ENCODE measurements at regions not wholly inside any gene's neighbourhood (a gene's known extent, or its start where the extent isn't known, plus 50 kb on each side); places are given as distances from the start of the nearest gene placed in this dataset.

DNA sequence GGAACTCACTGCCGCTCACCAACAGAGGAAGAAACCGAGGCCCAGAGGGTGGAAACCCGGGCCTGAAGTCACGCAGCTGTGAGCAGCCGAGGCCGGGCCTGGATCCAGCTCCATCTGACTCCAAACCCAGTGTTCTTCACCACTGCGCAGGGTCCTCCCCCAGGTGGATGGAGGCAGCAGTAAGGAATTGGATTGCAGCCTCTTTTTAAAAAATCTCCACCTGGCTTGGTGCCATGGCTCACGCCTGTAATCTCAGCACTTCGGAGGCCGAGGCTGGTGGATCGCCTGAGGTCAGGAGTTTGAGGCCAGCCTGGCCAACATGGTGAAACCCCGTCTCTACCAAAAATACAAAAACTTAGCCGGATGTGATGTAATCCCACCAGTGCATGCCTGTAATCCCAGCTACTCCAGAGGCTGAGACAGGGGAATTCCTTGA lies 177.2 kb downstream of the FOXL1 start:
- Mint-ChIP-seq H3K4me3 (no peak overlapping the region), H3K9me3 (no peaks in the 10 kb centered on the region), H3K27me3 (ENCODE audit: low read depth) (peaks cover 13% of the 10 kb centered on the region), H3K4me1 (peaks cover 21% of the 10 kb centered on the region), H3K27ac (no peak overlapping the region), H3K36me3 (no peaks in the 10 kb centered on the region)
- no peak for DNase-seq (ENCODE audit: low spot score in 2 of 2, unreplicated experiment in 2 of 2)
- TF ChIP-seq CTCF (IDR thresholded peaks at IDR 0.05; ENCODE audit: unreplicated experiment): no peak

GRCh38 chr16:86756882-86757703 lies 178.7 kb downstream of the FOXL1 start:
- Mint-ChIP-seq H3K4me3 (no peak overlapping the region), H3K36me3 (no peaks in the 10 kb centered on the region), H3K27ac (peak overlapping the region; percentile 28), H3K27me3 (ENCODE audit: low read depth) (peaks cover 24% of the 10 kb centered on the region), H3K4me1 (peaks cover 33% of the 10 kb centered on the region), H3K9me3 (no peaks in the 10 kb centered on the region)
- no peak for DNase-seq (ENCODE audit: low spot score in 2 of 2, unreplicated experiment in 2 of 2)
- no peak for TF ChIP-seq CTCF (IDR thresholded peaks at IDR 0.05; ENCODE audit: unreplicated experiment)

DNA sequence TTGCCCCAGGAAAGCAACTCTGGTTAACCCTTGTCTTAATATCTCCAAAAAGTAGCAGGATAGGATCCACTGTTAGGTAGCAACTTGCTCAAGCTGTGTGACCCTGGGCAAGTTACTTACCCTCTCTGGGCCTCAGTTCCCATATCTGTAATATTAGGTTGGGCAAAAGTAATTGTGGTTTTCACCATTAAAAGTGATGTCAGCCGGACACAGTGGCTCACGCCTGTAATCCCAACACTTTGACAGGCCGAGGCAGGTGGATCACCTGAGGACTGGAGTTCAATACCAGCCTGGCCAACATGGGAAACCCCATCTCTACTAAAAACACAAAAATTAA lies 179.3 kb downstream of the FOXL1 start:
- H3K36me3 Mint-ChIP-seq: no peaks in the 10 kb centered on the region
- H3K4me3 Mint-ChIP-seq: no peak overlapping the region
- no peak for DNase-seq (ENCODE audit: low spot score in 2 of 2, unreplicated experiment in 2 of 2)
- no peaks in the 10 kb centered on the region for H3K9me3 Mint-ChIP-seq
- peak overlapping the region; percentile 28 for H3K27ac Mint-ChIP-seq
- peaks cover 30% of the 10 kb centered on the region for H3K27me3 Mint-ChIP-seq (ENCODE audit: low read depth)
- no peak for TF ChIP-seq CTCF (IDR thresholded peaks at IDR 0.05; ENCODE audit: unreplicated experiment)
- H3K4me1 Mint-ChIP-seq: peaks cover 36% of the 10 kb centered on the region

GRCh38 chr16:86758932-86759331 lies 180.6 kb downstream of the FOXL1 start:
- Mint-ChIP-seq H3K4me3 (no peak overlapping the region), H3K36me3 (no peaks in the 10 kb centered on the region), H3K27me3 (ENCODE audit: low read depth) (peaks cover 32% of the 10 kb centered on the region)

DNA sequence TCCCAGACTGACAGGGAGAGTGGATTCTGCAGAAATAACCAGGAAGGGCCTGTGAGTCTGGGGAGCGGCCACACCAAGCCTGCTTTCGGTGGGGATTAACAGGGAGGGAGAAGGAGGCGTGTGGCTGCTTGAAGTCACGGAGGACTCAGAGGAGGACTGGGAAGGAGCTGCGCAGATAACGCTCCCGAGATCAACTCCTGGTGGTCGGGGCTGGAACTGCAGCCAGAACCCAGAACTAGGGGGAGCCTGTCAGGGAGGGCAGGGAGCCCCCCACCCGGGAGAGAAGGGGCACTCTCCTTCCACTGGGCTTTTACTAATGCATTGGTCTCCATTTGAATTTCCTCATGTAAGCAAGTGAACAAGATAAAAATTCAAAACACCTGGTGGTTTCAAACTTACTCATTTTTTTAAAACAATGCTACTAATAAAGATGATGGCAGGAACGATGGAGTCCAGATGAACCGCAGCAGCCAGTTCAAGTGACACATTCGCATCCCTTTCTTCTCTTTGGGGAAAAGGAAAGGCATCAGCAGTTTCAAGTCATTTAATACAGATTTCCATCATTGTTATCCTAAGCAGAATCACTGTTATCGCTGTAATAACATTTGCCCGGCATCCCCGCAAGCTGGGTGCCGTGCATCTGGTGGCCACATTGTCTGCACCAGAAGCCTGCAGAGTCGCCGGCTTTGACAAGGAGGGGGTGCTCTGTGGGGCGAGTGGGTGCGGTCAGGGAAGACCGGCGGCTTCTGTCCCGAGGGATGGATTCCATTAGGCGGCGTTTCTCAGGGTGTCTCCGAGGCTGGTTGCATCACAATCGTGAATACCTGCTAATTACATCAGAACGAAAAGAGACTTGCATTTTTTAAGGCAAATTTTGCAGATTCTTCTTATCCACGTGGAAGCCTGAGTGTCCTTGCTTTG lies 183.0 kb downstream of the FOXL1 start:
- Mint-ChIP-seq H3K4me1 (peaks cover 36% of the 10 kb centered on the region), H3K27ac (peak overlapping the region; percentile 2), H3K36me3 (no peaks in the 10 kb centered on the region), H3K9me3 (no peaks in the 10 kb centered on the region), H3K27me3 (ENCODE audit: low read depth) (peaks cover 36% of the 10 kb centered on the region), H3K4me3 (peak overlapping the region; percentile 25)
- peak; percentile 97 for TF ChIP-seq CTCF (IDR thresholded peaks at IDR 0.05; ENCODE audit: unreplicated experiment)
- DNase-seq (ENCODE audit: low spot score in 2 of 2, unreplicated experiment in 2 of 2): peak; percentile 53 to 86

More at GRCh38 chr16:86758932-86759331, 180.6 kb downstream of the FOXL1 start:
- no peaks in the 10 kb centered on the region for H3K9me3 Mint-ChIP-seq
- H3K4me1 Mint-ChIP-seq: peaks cover 36% of the 10 kb centered on the region
- no peak for DNase-seq (ENCODE audit: low spot score in 2 of 2, unreplicated experiment in 2 of 2)
- TF ChIP-seq CTCF (IDR thresholded peaks at IDR 0.05; ENCODE audit: unreplicated experiment): no peak
- H3K27ac Mint-ChIP-seq: no peak overlapping the region
